Activated CD4-positive, alpha-beta T cell treated with anti-CD3 and anti-CD28 coated beads, Interleukin-2, amount 50 U/mL, for 48 hours (primary cell): ENCODE measurements at regions not wholly inside any gene's neighbourhood (a gene's known extent, or its start where the extent isn't known, plus 50 kb on each side); places are given as distances from the start of the nearest gene placed in this dataset.
"Not testable (repeated sequence)": the region's sequence is repeated elsewhere in the genome, so short reads cannot be mapped to it uniquely, and the experiment has no call there.

ENCODE experiments used
- DNase-seq, 2 experiments: peaks; one replicate each; pipeline ENCODE4 v3.0.0-alpha.2; 2020

- DNase-seq: no peak
Measured at GRCh38 chr14:105601360-105602242, 75.2 kb downstream of the TMEM121 start.

GRCh38 chr14:105602243-105602750 lies 75.9 kb downstream of the TMEM121 start:
- no peak for DNase-seq

GRCh38 chr14:105602799-105603793 lies 76.7 kb downstream of the TMEM121 start:
- no peak for DNase-seq

- not testable (repeated sequence) for DNase-seq
Measured at GRCh38 chr14:105604531-105605463, 78.4 kb downstream of the TMEM121 start.

- no peak for DNase-seq
Measured at GRCh38 chr14:105605464-105606304, 79.3 kb downstream of the TMEM121 start.

GRCh38 chr14:105606305-105606975 lies 80.1 kb downstream of the TMEM121 start:
- not testable (repeated sequence) for DNase-seq

GRCh38 chr14:105607025-105607424 lies 80.6 kb downstream of the TMEM121 start:
- DNase-seq: not testable (repeated sequence)

- not testable (repeated sequence) for DNase-seq
Measured at GRCh38 chr14:105614987-105615386, 88.6 kb downstream of the TMEM121 start.

- DNase-seq: not testable (repeated sequence)
Measured at GRCh38 chr14:105615986-105616801, 89.8 kb downstream of the TMEM121 start.

- no peak for DNase-seq
Measured at GRCh38 chr14:105616802-105617192, 90.4 kb downstream of the TMEM121 start.

- DNase-seq: no peak
Measured at GRCh38 chr14:105617201-105617777, 90.9 kb downstream of the TMEM121 start.

- not testable (repeated sequence) for DNase-seq
Measured at GRCh38 chr14:105617805-105618204, 91.4 kb downstream of the TMEM121 start.

GRCh38 chr14:105619324-105619723 lies 92.9 kb downstream of the TMEM121 start:
- DNase-seq: not testable (repeated sequence)

- DNase-seq: not testable (repeated sequence)
Measured at GRCh38 chr14:105620178-105620864, 93.9 kb downstream of the TMEM121 start.

- not testable (repeated sequence) for DNase-seq
Measured at GRCh38 chr14:105620865-105621471, 94.6 kb downstream of the TMEM121 start.

GRCh38 chr14:105621479-105622328 lies 95.3 kb downstream of the TMEM121 start:
- DNase-seq: not testable (repeated sequence)
